Left lung (tissue), 4 donors: ENCODE measurements at regions not wholly inside any gene's neighbourhood (a gene's known extent, or its start where the extent isn't known, plus 50 kb on each side); places are given as distances from the start of the nearest gene placed in this dataset.
"Not testable (repeated sequence)": the region's sequence is repeated elsewhere in the genome, so short reads cannot be mapped to it uniquely, and the experiment has no call there.

Experiments used
- ATAC-seq: fragments of 200-7000 bp; cut with Tn5 transposase; one replicate; pipeline ENCODE4 v1.9.1; 2020; ENCODE audit warnings: moderate library complexity
- DNase-seq, 4 donors: peaks; one replicate each; pipeline ENCODE4 v3.0.0-alpha.2; 2013 to 2020
- H3K27ac ChIP-seq, 2 donors: fragments of 200-600 bp; sonication (generic) in 1 of 2; one replicate each; pipeline versions ENCODE4 v1.5.0 to v1.8.0; 2020 to 2021
- H3K27me3 ChIP-seq, 2 donors: fragments of 200-600 bp; sonication (generic) in 1 of 2; one replicate each; pipeline versions ENCODE4 v1.5.0 to v1.8.0; 2020 to 2021
- H3K36me3 ChIP-seq, 2 donors: fragments of 200-600 bp; sonication (generic) in 1 of 2; one replicate each; pipeline versions ENCODE4 v1.5.0 to v1.8.0; 2020 to 2021
- H3K4me1 ChIP-seq, 2 donors: fragments of 200-600 bp; one replicate each; pipeline ENCODE4 v1.8.0; 2021
- H3K4me3 ChIP-seq, 2 donors: fragments of 200-600 bp; sonication (generic) in 1 of 2; one replicate each; pipeline versions ENCODE4 v1.5.0 to v1.8.0; 2020 to 2021; ENCODE audit warnings: mild to moderate bottlenecking in 1 of 2
- H3K9me3 ChIP-seq, 2 donors: fragments of 200-600 bp; sonication (generic) in 1 of 2; one replicate each; pipeline versions ENCODE4 v1.5.0 to v1.8.0; 2020 to 2021
- CTCF ChIP-seq, 2 donors: fragments of 200-600 bp; sonication (generic) in 1 of 2; IDR thresholded peaks; one replicate each; pipeline versions ENCODE4 v1.5.0 to v1.8.0; 2021; ENCODE audit warnings: antibody characterized with exemption in 2 of 2
- intact Hi-C, 2 donors: fragments of 100-400 bp; cut with DNase I; formaldehyde crosslinking; loops; one replicate each; pipeline versions ENCODE4 v1.11.2 to v1.14.2; 2022
- donor health status: DM: no; HTN: yes; CAD: no.
- donor health status: DM: no; HTN: no; CAD: no.

GRCh38 chr1:118809586-118809985 is 178.6 kb downstream of the TBX15 start:
- Histone ChIP-seq H3K4me3 (no peak overlapping the region), H3K36me3 (no peaks in the 10 kb centered on the region), H3K27ac (no peak overlapping the region), H3K4me1 (no peaks in the 10 kb centered on the region), H3K27me3 (no peaks in the 10 kb centered on the region), H3K9me3 (no peaks in the 10 kb centered on the region)
- DNase-seq (no peak), ATAC-seq (no peak)
- no peak for TF ChIP-seq CTCF (IDR thresholded peaks at IDR 0.05)
- intact Hi-C loops: no loop called here

GRCh38 chr1:118803128-118803527 is 185.0 kb downstream of the TBX15 start:
- H3K27me3 ChIP-seq, H3K4me1 ChIP-seq, H3K4me3 ChIP-seq, intact Hi-C loops, H3K36me3 ChIP-seq, H3K27ac ChIP-seq, H3K9me3 ChIP-seq, ATAC-seq, DNase-seq: not testable (repeated sequence)

DNA sequence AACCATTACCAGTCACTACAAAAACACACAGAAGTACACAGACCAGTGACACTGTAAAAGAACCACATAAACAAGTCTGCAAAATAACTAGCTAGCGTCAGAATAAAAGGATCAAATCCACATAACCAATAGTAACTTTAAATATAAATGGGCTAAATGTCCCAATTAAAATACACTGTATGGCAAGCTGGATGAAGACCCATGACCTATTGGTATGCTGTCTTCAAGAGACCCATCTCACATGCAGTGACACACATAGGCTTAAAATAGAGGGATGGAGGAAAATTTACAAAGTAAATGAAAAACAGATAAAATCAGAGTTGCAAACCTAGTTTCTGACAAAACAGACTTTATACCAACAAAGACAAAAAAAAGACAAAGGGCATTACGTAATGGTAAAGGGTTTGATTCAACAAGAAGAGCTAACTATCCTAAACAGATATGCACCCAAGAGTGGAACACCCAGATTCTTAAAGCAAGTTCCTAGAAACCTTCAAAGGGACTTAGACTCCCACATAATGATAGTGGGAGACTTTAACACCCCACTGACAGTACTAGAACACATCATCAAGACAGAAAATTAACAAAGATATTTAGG is 196.9 kb downstream of the TBX15 start:
- ATAC-seq (no peak), DNase-seq (no peak)
- no peak overlapping the region for H3K27ac ChIP-seq
- H3K27me3 ChIP-seq: no peaks in the 10 kb centered on the region
- no peaks in the 10 kb centered on the region for H3K4me1 ChIP-seq
- intact Hi-C loops: no loop called here
- peaks cover 0 to 25% of the 10 kb centered on the region in 2 donors for H3K9me3 ChIP-seq
- no peak for TF ChIP-seq CTCF (IDR thresholded peaks at IDR 0.05)
- H3K36me3 ChIP-seq: no peaks in the 10 kb centered on the region
- no peak overlapping the region for H3K4me3 ChIP-seq

DNA sequence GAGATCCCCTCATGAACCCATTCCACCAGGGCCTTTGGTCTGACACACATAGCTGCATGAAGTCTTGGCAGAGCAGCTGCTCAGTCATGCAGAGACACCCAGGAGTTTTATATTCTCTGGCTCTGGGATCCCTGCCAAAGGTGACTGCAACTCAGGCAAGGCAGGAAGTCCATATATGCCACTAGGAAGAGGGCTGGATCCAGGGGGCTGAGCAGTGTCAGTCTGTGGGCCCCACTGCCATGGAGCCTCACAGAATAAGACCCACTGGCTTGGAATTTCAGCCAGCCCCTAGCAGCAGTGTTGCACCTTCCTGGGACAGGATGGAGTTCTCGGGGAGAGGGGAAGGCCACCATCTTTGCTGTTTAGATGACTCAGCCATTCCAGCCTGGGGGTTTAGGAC is 199.7 kb downstream of the TBX15 start:
- H3K9me3 ChIP-seq: peaks cover 0 to 25% of the 10 kb centered on the region in 2 donors
- H3K36me3 ChIP-seq: no peaks in the 10 kb centered on the region
- H3K27ac ChIP-seq: no peak overlapping the region
- no peak overlapping the region for H3K4me3 ChIP-seq
- ATAC-seq (no peak), DNase-seq (no peak)
- H3K27me3 ChIP-seq: no peaks in the 10 kb centered on the region
- intact Hi-C loops: no loop called here
- H3K4me1 ChIP-seq: no peaks in the 10 kb centered on the region
- no peak for TF ChIP-seq CTCF (IDR thresholded peaks at IDR 0.05)

DNA sequence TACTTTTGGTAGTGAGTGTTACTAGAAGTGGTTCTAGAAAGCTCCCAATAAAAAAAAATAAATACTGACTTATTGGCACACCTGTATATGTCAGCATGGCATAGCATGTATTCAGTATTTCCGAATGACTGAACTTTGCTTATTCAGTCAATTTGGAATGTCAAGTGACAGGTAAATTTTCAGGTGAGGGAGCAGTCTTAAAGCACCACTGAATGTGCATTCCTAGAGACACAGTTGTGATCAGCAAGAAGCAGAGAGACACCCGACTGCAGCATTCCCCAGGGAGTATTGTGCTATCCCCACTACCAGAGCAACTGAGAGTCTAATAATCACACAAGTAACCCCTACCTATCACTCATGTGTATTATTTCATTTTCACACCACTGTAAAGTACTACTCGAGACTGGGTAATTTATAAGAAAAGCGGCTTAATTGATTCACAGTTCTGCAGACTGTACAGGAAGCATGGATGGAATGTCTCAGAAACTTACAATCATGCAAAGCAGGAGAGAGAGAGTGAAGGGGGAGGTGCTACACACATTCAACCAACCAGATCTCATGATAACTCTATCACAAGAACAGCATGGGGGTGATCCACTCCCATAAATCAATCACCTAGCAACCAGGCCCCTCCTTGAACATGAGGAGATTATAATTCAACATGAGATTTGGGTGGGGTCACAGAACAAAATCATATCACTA is 201.5 kb downstream of the TBX15 start:
- DNase-seq (no peak), ATAC-seq (no peak)
- Histone ChIP-seq H3K4me1 (no peaks in the 10 kb centered on the region), H3K27ac (no peak overlapping the region), H3K4me3 (no peak overlapping the region), H3K9me3 (peaks cover 0 to 23% of the 10 kb centered on the region in 2 donors), H3K36me3 (no peaks in the 10 kb centered on the region), H3K27me3 (no peaks in the 10 kb centered on the region)
- TF ChIP-seq CTCF (IDR thresholded peaks at IDR 0.05): no peak
- intact Hi-C loops: no loop called here

GRCh38 chr1:118785246-118785645 is 202.9 kb downstream of the TBX15 start:
- intact Hi-C loops: no loop called here
- Histone ChIP-seq H3K36me3 (no peaks in the 10 kb centered on the region), H3K27me3 (no peaks in the 10 kb centered on the region), H3K9me3 (peaks cover 0 to 10% of the 10 kb centered on the region in 2 donors), H3K4me1 (no peaks in the 10 kb centered on the region), H3K27ac (no peak overlapping the region), H3K4me3 (no peak overlapping the region)
- TF ChIP-seq CTCF (IDR thresholded peaks at IDR 0.05): no peak
- ATAC-seq (no peak), DNase-seq (no peak)
